GM18502 (cell line): ENCODE measurements at regions not wholly inside any gene's neighbourhood (a gene's known extent, or its start where the extent isn't known, plus 50 kb on each side); places are given as distances from the start of the nearest gene placed in this dataset.
"Not testable (repeated sequence)": the region's sequence is repeated elsewhere in the genome, so short reads cannot be mapped to it uniquely, and the experiment has no call there.

Source experiments
- ATAC-seq: cut with Tn5 transposase; IDR thresholded peaks from one replicate; pipeline ENCODE4 v1.9.1; 2021; ENCODE audit warnings: mild to moderate bottlenecking; ENCODE audit not compliant: unreplicated experiment, poor library complexity

DNA sequence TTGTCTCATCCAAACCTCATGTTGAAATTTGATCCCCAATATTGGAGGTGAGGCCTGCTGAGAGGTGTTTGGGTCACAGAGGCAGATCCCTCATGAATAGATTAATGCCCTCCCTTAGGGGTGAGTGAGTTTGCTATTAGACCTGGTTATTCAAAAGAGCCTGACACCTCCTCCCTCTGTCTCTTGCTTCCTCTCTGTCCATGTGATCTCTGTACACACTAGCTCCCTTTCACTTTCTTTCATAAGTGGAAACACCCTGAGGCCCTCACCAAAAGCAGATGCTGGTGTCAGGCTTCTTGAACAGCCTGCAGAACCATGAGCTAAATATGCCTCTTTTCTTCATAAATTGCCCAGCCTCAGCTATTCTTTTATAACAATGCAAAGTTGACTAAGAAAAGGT is 447.1 kb downstream of the MDFIC start:
- ATAC-seq = peak; percentile 77

DNA sequence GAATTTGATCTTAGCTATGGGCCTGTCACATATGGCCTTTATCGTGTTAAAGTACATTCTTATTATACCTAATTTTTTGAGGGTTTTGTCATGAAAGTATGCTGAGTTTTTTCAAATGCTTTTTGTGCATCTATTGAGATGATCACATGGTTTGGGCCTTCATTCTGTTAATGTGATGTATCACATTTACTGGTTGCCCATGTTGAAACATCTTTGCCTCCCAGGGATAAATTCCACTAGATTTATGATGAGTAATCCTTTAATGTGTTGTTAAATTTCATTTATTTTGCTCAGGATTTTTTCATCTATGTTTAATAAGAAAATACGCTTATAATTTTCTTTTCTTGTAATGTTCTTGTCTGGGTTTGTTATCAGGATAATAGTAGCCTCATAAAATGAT is 442.0 kb downstream of the MDFIC start:
- no peak for ATAC-seq

DNA sequence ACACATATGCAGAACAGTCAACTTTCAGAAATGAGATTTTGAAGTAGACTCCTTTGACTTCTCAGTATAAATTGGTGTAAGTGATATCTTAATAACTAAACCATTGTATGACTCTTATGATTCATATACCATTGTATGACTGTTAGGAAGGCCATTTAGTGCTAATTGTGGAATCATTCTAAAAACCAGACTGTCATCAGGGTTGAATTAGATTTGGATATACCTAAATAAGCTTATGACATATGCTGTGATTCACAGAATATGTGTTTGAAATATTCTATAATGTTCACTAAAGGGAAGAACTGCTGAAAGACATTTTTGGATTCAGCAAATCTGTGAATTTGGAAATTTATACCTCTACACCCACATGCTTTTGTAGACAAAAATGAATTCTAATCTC is 438.1 kb downstream of the MDFIC start:
- no peak for ATAC-seq

DNA sequence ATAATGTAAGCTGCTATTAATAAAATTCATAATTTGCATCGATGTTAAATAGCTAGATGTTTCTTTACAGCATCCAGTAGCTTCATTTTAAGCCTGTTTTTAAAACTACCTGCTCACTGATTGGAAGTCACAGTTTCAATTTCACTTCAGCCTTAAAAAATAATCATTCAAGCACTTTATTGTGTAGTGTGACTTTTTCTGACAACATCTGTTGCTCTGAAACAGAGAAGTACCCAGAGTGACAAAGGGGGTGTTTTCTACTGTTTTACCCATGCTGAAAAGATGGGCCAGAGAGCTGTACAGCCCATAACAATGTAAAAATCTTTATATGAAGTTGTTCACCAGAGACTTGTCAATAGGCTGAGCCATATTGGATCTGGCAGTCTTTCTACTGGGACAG is 437.2 kb downstream of the MDFIC start:
- peak; percentile 49 for ATAC-seq

DNA sequence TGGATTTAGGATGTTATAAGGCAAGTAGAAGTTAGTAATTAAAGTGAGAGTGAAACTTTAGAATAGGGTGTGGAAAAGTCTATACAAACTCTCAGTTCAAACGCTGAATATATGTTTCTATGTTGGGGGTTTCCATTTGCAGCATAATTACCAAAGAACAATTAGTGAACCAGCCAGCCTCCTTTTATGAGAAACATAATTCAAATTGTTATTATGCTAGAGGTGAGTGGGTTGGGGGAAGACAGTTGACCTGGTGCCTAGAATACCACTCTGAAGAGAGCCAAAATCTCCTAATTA is 435.8 kb downstream of the MDFIC start:
- no peak for ATAC-seq

DNA sequence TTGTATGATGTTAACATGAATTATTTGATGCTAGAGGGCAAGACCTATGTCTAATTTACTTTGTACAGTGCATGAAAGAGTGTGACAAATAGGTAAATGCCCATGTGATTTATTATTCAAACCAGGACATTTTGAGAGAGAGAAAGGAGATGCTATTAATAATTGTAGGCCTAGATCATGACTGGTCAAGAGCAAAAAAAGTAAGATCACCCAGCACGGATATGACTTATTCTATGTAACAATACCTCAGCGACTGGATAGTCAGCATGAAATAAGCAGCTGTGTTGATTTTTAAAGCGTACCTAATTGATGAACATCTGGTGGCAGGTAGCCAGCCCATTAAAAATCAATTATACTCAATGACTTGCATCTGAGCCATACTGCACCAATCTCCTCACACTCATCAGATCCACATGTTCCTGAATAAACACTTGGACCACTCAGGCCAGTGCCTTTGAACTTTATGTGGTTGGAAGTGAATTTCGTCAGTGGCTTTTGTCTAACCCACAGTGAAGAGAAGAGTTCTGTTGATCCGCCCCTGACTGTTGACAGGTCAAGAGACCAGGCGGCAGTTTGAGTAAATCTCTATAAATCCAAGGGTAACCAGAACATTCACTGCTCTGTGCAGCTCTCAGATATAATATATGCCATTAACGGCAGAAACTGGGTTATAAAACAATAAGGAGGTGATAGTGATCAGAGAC is 435.3 kb downstream of the MDFIC start:
- no peak for ATAC-seq

DNA sequence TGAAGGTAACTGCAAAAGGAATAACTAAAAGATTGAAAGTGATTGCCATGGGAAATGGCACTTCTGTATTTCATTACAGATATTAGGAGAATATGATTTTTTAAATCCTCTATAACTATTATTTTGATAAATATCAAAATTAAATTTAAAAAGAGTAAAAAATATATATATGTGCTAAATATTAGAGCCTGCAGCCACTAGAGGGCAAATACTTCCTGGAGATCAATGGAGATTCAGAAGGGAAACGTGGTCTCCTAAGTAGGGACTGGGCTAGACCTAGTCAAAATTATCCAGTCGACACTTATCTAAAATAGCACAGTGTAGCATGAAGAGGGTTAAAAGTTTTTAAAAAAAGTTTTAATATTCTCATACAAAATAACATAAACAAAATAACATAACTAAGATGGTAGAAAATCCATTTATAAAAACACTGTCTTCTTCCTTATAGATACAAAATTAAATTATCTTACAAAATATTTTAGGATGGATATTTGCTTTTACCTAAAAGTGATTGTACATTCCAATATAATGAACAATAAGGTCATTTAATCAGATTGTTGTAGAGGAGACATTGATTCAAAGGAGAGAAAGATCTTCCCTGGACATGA is 434.3 kb downstream of the MDFIC start:
- peak; percentile 67 for ATAC-seq

DNA sequence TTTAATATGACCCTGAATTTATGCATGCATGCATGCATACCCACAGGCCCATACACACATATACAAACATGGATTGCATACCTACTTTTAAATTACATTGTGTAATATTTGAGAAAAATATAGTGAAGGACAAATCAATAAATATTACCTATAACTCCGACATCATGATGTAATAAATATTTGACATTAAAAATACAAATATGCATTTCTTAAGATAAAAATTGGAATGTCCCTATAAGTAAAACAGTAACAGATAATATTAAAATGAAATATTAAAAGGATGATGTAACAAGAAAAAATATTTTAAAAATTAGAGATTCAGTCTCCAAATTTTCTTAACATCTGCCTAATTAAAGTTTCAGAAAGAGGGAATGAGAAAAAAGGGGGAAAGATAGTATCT is 433.0 kb downstream of the MDFIC start:
- ATAC-seq = no peak

DNA sequence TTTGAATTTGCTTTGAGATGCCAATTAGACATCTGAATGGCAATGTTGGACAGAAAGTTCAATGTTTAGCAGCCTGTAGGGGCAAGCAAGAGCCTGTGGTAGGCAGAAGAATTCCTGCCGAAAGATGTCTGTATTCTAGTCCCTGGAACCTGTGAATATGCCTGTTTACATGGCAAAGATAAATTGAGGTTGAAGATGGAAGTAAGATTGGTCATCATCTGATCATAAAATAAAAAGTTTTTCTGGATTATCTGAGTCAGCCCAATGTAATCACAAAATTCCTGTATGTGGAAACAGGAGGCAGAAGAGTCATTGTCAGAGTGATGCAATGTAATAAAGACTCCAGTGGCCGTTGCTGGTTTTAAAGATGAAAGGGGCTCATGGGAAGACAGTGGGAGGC is 430.5 kb downstream of the MDFIC start:
- no peak for ATAC-seq

DNA sequence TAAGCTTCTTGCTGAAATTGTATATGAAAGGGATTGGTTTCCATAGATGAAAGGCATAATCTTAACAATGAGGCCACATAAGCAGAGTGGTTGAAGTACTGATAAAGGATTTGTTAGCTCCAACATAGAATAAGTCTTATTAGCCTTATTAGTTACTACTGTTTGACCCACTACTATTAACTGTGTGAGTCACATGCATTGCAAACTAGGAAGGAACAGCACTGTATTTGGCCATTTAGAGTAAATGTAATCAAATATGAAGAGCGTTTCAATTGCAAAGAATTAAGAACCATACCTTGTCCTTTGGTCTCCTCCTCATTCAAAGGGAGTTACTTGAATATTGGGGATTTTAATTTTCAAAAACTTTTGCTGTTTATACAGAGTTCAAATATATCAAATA is 428.9 kb downstream of the MDFIC start:
- no peak for ATAC-seq

DNA sequence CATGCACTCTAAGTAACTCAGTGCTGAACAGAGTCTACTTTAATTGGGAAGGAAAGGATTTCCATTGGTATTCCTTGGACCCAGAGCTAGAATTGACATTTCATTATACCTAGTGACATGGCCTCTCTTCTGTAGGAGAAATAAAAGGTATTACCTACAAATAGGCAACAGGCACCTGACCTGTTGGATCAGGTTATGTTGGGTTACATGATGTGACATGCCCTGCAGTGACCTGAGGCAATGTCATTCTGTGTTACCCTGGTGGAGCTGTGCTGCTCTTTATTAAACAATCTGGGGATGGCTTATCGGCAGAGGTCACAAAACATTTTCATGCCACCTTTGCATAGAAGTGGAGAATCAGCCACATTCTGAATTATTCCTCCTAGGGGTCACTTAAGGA is 427.7 kb downstream of the MDFIC start:
- ATAC-seq = no peak

DNA sequence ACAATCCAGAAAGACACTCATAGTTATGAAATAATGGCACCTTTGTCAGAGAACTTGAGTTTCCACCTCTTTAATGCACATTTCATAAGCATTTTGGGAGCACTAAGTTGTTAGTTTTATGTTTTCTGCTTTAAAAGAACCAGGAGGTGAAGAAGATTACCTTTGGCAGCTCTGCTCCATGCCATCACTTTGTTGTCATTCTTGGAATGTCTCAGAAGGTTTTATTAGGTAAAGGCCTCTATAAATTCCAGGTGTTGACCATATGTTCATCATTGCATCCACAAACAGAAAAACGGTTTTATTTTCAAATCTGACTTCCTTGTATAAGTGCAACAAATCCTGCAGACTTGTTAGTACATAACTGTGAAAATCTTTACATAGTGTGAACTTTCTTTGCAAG is 424.8 kb downstream of the MDFIC start:
- no peak for ATAC-seq

DNA sequence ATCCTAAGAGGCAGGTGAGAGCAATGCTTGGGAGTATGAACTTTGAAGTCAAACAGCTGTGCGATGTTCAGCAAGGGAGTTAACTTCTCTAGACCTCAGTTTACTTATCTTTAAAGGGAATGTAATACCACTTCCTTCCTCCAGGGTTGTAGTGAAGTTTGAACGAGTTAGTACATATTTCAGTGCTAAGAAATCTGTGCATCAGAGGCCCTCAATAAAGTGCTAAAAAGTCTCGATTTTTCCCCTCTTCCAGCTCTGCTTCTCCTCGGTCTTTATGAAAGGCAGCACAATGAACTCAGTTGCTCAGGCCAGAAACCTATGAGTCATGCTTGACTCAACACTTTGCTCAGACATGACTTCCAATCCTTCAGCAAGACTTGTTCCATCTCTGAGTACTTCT is 418.9 kb downstream of the MDFIC start:
- peak; percentile 73 for ATAC-seq

DNA sequence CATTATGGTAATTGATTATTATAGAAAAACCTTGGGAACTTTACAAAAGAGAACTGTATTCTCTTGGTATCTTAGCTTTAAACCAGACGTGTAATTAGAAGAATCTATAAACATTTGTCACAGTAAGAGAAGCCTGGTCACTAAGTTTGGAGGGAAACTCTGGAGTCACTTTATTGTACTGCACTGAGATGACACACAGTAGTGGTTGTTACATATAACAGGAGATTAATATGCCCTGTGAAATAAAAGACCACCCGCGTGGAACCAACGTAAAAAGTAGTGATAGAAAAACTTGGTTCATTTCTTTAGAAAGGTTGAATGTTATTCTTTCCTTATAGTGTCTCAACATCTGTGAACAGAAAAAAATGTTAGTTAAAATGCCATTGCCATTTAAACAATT is 416.1 kb downstream of the MDFIC start:
- no peak for ATAC-seq

DNA sequence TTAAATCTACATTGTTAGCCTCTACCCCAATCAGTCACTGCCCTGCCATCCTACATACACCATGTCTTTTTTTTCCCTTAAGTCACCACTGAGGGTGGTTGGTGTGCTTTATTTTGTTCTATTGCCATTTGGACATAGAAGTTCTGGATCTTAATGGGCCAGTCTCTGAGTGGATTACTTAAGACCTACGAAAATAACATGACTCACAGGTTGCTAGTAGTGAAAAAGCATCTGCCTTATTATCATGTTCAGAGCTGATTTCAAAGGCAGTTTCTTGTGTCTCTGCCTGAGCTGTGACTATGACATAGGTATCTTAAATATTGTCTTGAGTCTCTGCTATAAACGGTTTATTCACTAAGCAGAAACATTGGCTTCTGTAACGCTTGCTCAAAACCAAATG is 410.8 kb downstream of the MDFIC start:
- ATAC-seq = no peak

DNA sequence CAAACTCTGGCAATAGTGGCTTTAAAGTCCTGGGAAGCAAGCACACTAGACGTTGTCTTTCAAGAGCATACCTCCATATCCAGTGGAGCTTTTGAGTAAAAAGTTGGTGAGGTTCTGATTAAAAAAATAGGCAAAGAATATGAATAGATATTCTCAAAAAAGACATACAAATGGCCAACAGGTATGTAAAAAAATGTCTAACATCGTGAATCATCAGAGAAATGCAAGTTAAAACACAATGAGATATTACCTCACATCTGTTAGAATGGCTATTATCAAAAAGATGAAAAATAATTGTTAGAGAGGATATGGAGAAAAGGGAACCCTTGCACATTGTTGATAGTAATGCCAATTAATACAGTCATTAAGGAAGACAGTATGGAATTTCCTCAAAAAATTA is 407.1 kb downstream of the MDFIC start:
- ATAC-seq = no peak

DNA sequence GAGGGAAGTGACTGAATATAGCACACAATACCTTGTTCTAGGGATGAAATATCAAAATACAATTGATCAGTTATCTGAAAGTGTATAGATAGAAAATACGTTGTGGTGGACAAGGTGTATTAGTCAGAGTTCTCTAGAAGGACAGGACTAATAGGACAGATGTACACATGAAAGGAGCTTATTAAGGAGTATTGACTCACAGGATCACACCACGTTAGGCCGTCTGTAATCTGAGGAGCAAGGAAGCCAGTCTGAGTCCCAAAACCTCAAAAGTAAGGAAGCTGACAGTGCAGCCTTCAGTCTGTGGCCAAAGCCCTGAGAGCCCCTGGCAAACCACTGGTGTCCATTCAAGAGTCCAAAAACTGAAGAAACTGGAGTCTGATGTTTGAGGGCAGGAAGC is 406.1 kb downstream of the MDFIC start:
- no peak for ATAC-seq

DNA sequence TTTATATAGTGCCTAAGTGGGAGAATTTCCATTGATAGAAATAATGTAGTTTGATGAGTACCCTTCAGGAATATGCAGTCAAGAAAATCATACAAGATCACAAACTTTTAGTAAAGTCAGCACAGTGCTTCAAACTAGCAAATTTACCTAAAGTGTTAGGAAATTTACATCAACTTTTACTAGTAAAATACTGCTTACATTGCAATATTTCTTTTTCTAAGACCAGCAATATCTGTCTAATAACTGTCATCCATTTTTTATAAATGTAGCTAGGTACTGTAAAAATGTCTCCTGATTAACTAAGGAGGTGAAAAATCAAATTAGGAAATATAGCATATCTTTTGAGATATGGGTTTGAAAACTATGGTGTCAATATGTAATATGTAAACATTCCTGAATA is 405.4 kb downstream of the MDFIC start:
- no peak for ATAC-seq

DNA sequence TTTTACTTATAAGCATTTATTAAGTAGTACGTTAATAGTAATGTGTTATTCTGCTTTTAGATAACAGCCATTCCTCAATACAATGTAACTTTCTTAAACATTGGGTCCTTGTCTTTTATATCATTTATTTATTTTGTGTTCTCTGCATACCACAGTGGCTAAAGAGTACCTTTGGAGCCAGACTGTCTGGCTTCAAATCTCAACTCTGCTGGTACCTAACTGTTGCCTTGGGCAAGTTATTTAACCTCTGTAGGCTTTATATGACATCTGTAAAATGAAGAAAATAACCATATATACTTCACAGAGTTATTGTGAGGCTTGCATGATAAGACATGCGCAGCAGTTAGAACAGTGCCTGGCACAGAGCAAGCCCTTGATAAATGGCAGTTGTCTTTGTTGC is 397.6 kb downstream of the MDFIC start:
- ATAC-seq = no peak

DNA sequence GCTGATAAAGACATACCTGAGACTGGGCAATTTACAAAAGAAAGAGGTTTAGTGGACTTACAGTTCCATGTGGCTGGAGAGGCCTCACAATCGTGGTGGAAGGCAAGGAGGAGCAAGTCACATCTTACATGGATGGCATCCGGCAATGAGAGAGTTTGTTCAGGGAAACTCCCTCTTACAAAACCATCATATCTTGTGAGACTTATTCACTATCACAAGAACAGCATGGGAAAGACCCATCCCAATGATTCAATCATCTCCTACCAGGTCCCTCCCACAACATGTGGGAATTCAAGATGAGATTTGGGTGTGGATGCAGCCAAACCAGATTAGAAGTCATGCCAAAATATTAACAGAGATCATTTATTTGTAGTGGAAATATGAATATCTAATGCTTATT is 388.4 kb downstream of the MDFIC start:
- ATAC-seq = not testable (repeated sequence)

DNA sequence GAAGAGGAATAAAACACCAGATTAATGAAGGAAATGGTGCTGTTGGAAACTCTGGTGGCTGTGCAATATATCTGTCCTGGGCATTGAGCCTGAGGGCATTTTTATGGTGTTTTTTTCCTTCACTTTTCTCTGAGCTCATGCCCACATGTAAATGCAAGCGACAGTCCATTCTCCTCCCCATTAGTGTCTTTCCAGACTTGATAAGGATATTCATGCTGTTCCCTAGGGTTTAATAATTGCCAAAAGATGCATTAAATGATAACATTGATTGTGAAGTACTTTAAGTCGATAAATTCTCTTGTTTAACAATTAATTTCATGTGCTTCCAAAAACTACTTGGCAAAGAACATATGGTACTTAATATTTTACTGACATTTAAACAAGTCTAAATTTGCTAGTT is 384.7 kb downstream of the MDFIC start:
- ATAC-seq = no peak

DNA sequence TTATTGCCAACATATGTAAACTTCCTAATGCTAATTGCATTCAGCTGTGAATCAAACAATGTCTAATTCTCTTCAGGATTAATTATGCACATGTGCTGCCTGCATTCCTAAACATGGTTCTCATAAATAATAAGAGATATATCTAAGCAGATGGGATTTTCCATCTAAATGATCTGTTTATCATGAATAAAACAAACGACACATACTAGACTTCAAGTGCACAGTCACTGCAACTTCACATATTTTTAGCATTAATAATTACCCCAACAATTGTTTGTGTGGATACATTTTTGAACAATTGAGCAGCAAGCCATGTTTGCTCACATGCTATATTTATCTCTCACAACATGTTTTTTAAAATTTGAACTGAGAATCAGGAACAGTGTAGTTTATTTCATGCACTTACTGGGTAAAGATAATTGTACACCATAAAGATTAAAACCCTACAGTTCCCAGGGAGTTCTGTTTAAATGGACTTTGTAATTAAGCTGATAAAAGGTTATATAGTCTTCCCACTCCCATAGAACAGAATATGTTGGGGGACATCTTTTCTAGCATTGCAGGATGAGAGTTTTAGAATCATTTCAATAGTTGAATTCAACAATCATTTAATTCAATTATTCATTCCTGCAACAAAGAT is 378.5 kb downstream of the MDFIC start:
- no peak for ATAC-seq
